Hindlimb muscle (tissue), 1 donor: ENCODE measurements at regions not wholly inside any gene's neighbourhood (a gene's known extent, or its start where the extent isn't known, plus 50 kb on each side); places are given as distances from the start of the nearest gene placed in this dataset.

Experiments used
- DNase-seq: peaks from one replicate; pipeline ENCODE4 v3.0.0-alpha.2; 2013

GRCh38 chr6:149218471-149218870 lies 99.0 kb upstream of the TAB2 start:
- DNase-seq, result no peak

GRCh38 chr6:149218915-149219314 lies 98.6 kb upstream of the TAB2 start:
- no peak for DNase-seq

DNA sequence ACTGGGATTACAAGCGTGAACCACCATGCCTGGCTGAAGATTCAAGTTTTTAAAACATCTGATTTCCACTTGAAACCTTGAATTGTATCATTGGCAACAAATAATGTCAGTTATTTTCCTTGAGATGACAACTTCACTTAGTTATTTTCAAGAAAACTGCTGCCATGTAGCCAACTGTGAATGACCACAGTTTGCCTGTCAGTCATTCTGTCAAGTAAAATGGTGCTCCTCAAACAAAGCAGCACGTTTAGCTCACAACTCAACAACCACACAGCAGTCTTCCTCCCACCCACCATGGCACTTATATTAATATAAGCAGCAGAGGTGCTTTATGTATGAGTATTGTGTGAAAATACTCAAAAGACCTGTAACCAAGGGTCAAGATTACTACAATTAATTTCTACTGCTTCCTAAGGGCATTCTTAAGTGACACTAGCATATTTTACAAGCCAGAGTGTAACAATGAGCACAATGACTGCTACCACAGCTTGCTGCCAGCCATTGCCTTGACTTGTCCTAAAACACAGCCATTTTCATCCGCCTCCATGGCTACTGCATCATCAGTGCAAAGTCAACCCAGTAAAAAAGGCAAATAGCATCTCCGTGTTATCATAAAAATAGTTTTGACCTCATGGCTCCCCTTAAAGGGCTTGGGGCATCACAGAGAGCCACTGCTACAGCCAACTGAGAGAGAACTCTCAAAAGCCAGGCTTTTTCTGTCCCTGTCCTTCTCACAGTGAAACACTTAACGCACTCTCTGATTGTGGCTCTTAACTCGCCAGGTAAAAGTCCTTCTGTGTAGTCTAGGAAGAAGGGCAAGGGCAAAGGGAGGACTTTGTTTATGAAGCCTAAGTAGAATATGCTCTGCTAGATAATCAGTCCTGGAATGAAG lies 96.4 kb upstream of the TAB2 start:
- DNase-seq, result no peak

DNA sequence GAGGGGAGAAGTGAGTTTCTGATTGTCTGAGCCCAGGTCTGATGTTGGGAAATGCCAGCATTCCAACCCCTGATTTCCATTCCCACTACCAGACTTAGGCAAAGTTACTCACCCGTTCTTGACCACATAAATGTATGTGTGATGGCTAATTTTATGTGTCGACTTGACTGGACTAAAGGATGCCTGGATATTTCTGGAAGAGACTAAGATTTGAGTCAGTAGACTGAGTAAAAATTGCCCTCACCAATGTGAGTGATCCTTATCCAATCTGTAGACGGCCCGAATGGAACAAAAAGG lies 95.8 kb upstream of the TAB2 start:
- no peak for DNase-seq

DNA sequence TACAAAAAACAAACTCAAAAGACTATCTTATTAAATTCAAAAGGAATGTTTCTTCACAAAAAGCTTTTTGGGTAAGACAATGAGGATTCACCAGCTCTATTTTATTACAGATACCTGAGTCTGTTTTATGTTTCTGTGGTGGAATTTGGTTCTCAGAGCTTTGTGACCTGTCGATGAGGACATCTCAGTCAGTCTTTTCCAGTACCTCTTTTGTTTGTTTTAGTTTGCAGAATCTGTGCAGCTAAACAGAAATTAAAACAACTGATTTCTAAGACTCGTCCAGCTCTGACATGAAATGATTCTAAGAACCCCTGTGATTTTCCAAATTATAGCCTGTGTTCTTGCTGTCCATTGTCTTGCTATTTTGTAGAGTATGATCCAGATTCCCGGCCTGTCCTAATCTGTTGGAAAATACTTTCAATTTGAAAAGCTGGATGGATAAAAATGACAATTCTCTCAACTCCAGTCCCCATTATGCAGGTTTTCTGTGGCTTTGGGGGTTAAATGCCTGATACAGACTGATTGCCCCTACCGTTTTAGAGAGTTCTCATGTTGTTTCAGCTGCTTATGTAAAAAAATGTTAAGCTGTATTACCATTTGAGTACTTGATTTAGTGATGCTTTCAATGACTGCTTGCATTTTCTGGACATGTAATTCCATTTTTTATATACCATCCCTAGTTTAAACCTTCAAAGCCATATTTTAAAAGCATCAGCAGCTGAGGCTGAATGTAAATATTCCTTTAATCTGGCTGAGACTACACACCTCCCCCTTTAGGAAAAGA lies 94.2 kb upstream of the TAB2 start:
- no peak for DNase-seq

DNA sequence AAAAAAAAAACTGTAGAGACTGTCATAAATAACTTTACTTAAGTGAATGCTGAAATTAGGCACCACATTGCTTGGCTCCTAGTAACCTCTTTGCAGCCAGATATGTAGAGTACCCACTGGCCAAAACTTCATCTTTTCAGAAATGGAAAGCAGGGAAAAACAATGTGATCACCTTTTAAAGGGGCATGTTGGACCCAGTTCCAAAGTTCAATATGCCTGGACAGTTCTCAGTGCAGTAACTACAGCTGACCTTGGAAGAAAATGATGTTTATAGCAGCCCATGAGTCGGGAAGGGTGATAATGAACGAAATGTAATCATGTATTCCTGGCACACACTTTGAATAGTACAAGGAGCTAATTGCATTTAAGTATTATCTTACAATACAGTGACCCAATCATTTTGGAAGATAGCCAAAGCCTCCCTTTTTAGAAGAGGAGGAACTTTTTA lies 93.6 kb upstream of the TAB2 start:
- no peak for DNase-seq

GRCh38 chr6:149224399-149224798 lies 93.1 kb upstream of the TAB2 start:
- no peak for DNase-seq

- no peak for DNase-seq
Observed at GRCh38 chr6:149225370-149225769, 92.1 kb upstream of the TAB2 start.

DNA sequence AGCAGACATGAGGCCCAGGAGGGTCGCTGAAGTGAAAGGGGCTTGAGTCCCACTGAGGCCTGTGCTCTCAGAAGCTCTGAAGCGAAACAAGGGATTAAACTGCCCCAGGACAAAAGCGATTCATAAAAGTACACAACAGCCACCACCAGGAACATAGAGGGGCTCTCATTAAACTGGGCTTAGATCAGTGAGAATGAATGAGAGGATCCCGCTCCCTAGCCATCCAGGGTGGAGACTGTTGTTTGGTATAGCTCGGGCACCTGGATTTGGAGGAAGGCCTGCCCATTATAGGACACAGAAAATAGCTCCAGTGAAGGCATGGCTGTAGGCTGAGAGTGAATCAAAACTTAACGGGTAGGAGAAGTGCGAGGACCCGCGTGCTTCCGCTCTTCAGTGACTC lies 91.6 kb upstream of the TAB2 start:
- no peak for DNase-seq

- no peak for DNase-seq
Observed at GRCh38 chr6:149227796-149228195, 89.7 kb upstream of the TAB2 start.

GRCh38 chr6:149228311-149228955 lies 89.1 kb upstream of the TAB2 start:
- no peak for DNase-seq

- no peak for DNase-seq
Observed at GRCh38 chr6:149229096-149229495, 88.4 kb upstream of the TAB2 start.

DNA sequence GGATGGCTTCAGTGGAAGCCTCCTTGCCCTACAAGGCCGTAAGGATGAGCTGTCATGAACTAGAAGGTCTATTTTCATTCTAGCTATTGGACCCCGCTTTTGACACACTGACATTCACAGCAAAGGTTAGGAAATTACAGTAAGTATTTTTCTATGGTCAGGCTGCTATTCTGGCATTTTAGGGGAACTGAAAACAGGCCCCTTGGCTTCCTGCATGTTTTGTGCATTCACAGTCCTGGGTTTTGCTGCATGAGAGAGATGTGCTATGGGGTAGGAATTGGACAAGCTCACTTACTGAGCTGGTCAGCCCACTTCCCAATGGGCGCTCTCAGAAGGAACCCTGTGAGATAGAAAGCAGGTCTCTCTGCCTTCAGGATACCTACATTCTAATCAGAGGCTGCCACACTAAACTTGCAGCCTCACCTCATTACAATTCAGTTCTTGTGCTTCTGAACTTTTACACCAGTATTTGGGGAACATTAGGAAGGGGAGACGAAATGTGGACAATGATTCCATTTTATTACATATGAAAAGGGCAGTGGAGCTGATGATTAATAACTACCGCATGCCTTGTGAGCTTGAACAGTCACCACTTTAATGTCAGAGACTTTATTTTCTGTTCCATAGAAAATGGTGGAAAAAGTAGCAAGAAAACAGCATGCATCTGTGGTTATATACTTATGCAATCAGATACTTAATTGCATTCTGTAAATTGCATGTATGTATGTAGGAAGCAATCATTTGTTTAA lies 86.6 kb upstream of the TAB2 start:
- no peak for DNase-seq

- no peak for DNase-seq
Observed at GRCh38 chr6:149231778-149232177, 85.7 kb upstream of the TAB2 start.

DNA sequence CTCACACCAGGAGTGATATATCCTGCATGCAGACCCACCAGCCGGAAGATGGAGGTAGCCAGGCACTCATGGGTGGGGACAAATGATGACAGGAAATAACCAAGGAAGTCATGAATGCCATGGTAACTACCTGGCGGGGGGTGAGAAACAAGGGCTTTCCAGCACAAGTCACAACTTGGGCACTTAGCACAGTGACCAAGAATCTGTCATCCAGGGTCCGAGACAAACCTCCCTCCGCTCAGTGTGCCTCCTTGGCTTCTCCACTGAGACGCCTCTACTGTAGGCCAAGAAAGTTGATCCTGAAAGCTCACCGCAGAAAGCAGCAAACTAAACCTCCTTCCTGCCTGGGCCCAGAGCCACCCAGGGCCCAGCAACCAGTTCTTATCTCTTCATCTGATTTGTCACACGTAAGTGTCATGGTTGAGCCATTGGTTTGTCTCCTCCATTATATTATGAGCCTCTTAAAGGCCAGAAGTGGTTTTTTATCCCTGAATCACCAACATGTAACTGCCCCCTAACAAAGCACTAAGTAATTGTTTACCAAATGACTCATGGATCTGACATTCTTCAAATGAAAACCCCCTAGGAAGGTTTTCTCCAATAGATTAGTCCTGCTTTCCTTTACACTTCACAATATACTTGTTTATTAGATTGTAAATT lies 84.3 kb upstream of the TAB2 start:
- DNase-seq, result no peak

GRCh38 chr6:149234051-149234962 lies 83.2 kb upstream of the TAB2 start:
- DNase-seq, result no peak

- no peak for DNase-seq
Observed at GRCh38 chr6:149235130-149235561, 82.4 kb upstream of the TAB2 start.

GRCh38 chr6:149236589-149236988 lies 80.9 kb upstream of the TAB2 start:
- no peak for DNase-seq

GRCh38 chr6:149237464-149237863 lies 80.0 kb upstream of the TAB2 start:
- DNase-seq, result no peak

- no peak for DNase-seq
Observed at GRCh38 chr6:149239573-149240209, 77.8 kb upstream of the TAB2 start.

DNA sequence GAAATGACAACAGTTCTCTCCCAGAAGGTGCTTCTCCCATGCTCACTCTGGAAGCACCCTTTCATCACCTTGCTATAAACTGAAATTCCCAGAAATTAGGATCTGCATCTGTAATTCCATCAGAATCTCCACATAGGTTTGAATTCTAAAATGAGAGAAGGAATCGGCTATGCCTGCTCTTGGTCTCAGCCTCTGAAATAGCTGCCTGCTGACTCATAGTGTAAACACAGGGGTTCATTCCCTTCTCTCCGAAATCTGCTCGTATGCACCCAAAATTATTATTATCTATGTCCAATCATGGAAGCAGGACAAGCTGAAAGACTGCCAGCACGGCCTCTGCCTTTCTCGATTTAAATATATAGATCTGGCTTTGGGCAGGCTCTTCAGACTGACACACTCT lies 74.6 kb upstream of the TAB2 start:
- no peak for DNase-seq
